ENCODE measurements at regions not wholly inside any gene's neighbourhood (a gene's known extent, or its start where the extent isn't known, plus 50 kb on each side); places are given as distances from the start of the nearest gene placed in this dataset.
"Not testable (repeated sequence)": the region's sequence is repeated elsewhere in the genome, so short reads cannot be mapped to it uniquely, and the experiment has no call there.

DNA sequence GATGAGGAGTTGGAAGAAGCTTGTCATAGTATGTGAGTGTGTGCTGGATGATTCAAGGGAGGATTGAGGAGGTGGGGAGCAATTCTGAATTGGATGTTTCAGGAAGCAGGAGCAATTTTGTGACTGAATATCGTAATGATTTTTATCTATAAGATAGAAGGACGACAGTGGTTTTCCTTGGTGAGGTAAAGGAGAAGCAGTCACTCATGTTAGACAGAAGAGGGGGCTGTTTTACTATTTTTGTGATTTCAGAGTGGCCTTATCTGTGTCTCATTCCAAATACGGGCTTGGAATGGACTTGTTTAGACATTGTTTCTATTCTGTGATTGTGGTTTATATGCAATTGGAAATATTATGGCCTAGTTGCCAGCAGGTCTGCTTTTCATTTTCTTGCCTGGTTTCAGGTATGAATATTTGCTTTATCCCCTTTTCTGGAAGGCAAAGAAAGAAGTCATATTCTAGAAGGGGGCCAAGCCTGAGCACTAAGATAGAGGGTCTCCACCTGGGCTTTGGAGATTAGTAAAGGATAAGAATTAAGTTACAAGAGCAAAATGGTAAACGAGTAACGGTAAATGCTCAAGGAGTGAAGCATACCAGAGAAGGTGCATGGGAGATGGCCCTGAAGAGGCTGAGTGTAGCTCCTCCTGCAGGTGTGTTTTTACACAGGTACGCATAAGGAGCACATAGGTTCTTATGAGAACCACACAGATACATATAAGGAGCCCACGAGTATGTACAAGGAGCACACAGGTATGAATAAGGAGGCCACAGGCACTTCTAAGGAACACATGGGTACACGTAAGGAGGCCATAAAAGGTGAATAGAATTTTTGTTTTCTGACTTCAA lies 124.6 kb upstream of the KCNAB1 start:
- DNase-seq (ENCODE audit: low read depth), result peak; percentile 60

DNA sequence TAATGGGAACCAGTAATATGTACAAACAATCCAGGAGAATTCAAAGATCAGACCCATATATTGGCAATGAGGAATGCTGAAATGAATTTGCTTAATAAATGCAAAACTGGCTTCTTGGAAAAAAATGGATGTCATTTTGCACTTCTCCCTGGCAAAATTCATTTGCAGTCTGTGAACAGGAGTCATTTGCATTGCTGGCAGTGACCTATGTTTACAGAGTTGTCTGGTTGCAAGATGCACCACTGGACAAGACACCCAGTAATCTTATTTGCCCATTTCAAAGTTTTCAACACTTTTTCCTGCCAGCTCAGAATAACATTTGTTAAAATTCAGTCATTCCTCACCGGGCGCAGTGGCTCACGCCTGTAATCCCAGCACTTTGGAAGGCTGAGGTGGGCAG lies 123.5 kb upstream of the KCNAB1 start:
- DNase-seq (ENCODE audit: low read depth), result no peak

DNA sequence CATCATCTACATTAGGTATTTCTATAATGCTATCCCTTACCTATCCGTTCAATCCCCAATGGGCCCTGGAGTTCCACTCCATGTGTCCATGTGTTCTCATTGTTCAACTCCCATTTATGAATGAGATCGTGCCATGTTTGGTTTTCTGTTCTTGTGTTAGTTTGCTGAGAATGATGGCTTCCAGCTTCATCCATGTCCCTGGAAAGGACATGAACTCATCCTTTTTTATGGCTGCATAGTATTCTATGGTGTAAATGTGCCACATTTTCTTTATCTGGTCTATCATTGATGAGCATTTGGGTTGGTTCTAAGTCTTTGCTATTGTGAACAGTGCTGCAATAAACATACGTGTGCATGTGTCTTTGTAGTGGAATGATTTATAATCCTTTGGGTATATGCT lies 122.2 kb upstream of the KCNAB1 start:
- not testable (repeated sequence) for DNase-seq (ENCODE audit: low read depth)

DNA sequence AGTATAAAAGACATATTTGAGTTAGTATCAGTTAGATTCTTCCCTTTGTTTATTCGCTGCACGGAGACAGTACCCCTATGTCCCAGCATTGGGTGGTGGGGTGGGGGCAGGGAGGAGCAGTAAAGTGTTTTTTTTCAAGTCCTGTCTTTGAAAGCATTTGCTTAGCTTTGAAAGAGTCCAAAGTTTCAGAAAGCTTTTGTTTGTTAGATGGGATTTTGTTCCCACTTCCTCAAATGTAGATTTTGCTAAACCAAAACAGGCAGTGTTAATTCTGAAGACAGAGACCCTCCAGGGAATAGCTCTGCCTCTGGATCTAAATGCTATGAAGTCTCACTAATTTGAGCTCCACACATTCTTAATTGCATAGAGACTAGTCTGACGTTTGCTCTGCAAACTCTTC lies 114.6 kb upstream of the KCNAB1 start:
- no peak for DNase-seq (ENCODE audit: low read depth)

DNA sequence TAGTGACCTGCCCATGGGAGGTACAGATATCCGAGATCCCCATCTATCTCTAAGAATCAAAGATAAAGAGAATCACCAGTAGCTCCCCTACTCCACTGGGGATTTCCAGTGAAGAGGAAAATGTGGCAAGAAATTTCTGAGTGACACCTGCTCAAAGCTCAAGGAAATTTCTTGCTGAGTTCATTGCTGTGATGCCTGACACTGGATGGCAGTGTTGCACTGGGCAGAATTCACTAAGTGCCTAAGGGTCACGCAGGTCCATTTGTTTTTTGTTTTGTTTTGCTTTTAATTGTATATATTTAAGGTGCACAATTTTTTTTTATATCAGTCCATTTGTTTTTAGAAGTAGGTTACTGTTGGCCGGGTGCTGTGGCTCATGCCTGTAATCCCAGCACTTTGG lies 109.5 kb upstream of the KCNAB1 start:
- peak; percentile 11 for DNase-seq (ENCODE audit: low read depth)

DNA sequence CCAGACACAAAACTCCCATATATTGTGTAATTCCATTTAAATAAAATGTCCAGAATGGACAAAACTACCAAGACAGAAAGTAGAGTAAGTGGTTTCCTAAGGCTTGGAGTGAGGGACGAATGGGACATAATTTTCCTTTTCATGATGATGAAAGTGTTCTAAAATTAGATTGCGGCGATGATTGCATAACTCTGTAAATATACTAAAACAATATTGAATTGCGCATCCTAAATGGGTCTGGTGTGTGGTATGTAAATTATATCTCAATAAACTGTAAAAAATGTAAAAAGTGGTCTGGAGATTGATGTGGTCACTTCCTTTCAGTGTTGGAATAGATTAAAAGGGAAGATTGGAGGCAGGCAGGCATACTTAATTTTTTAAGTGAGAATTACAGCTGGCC lies 105.9 kb upstream of the KCNAB1 start:
- no peak for DNase-seq (ENCODE audit: low read depth)

DNA sequence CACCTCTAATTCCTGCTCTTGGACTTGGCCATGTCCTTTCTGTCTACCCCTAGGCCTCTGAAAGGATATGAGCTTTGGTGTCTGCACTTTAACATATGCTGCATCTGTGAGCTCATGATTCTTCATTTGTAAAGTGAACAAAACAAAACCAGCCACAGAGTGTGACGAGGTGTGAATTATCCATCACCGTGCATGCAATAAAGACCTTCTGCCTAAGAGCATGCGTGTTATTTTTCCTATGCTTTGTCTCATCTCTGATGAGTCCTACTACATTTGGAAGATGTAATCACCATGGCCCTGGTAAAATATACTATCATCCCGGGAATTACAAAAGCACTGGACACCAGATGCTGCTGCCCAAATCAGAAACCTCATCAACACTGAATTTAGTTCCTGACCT lies 103.5 kb upstream of the KCNAB1 start:
- no peak for DNase-seq (ENCODE audit: low read depth)

DNA sequence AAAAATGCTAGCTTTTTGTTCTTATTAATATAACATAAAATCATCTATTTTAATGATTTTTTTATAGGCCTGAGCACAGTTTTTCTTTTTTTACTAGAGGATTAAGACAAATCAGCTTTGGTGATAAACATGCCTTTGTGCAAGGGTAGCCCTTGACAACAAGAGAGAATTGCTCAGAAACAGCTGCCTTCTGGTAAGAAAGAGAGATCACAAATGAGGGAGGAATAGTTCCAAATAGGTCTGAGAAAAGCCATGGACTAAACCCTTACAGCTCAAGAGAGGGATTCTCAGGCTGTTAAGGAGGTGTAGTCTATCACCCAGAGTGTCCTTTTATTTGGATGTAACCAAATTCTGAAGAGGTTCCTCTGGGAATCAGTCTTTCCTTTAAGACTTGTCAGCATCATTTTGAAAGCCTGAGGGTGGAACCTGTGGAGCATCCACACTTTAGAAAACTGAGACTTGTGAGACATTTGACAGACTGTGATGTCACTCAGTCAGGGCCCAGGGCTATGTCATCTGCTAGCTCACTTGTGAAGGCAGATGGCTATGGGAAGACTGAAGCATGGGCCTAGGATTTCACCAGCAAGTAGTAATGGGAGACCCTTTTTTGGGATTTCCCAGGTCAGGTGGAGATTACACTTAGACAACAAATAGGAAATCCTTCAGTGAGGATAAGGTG lies 102.9 kb upstream of the KCNAB1 start:
- DNase-seq (ENCODE audit: low read depth), result no peak

DNA sequence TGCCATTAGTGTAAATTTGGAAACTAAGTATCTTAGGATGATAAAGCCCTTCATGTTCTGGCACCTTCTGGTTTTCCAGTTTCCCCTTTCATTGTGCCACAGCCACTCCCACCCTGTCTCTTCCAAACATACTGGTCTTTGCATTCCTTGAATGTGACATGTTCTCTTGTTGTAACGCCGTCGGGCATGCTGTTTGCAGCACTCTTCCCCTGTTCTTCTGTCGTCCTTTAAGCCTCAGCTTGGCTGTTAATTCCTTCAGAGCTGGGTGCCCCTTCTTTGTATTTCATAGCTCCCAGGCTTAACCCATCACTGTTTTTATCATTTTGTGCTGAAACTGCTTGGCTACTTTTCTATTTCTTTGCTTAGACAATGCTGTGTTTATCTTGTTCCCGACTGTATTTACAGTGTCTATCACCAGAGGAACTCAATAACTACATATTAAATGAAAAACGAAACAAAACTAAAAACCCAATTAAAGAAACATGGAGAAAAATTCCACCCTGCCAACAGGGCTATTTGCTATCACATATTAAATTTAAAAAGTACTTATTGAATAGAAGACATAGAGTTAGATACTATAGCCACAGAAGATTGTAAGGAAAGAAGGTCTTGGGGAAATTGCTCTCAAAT lies 95.4 kb upstream of the KCNAB1 start:
- DNase-seq (ENCODE audit: low read depth), result no peak

DNA sequence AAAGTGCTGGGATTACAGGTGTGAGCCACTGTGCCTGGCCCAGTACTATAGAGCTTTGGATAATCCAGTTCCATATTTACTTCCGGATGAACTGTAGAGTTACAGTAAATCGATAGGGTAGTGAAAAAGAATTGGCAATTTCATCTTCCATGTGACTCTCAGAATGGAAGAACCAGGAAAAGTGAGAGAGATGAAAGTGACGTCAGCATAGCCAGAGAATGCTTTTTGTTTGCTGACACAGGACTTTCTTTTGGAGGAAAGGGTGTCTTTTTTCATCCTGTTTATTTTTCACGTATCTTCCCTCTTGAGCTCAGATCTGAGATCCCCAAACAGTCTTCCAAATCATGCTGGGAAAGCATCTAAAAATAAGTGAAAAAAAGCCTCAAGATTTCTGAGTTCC lies 91.2 kb upstream of the KCNAB1 start:
- DNase-seq (ENCODE audit: low read depth), result no peak

DNA sequence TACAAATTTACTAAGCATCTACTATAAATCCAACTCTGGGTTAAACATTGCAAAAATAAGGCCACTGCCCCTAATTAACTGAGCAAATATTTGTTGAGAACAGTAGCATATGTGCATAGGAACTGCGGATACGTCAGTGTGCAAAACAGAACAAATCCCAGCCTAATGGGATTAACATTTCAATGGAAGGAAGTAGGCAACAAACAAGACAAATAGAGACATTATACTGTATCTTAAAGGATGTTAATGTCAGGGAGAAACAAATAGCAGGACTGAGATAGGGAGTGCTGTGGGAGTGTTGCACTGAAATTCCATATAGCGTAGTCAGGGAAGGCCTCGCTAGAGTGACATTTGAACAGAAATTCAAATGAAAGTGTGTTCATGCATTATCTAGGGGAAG lies 89.7 kb upstream of the KCNAB1 start:
- DNase-seq (ENCODE audit: low read depth), result peak; percentile 32

DNA sequence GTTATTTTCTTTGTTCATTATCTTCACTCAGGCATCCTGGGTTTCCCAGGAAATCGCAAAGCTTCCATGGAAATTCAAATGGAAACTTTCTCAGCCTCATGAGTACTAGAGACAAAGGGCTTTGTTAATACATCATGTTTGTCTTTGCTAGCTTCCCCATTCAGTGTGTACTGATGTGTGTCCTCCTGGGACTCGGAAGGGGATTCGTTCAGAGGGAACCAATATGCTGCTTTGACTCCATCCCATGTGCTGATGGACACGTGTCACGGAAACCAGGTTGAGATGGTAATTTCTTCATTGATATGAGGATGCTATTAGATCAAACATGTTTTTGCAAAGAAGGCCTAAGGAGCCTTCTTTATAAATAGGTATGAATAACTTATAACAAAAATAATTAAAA lies 87.0 kb upstream of the KCNAB1 start:
- no peak for DNase-seq (ENCODE audit: low read depth)

DNA sequence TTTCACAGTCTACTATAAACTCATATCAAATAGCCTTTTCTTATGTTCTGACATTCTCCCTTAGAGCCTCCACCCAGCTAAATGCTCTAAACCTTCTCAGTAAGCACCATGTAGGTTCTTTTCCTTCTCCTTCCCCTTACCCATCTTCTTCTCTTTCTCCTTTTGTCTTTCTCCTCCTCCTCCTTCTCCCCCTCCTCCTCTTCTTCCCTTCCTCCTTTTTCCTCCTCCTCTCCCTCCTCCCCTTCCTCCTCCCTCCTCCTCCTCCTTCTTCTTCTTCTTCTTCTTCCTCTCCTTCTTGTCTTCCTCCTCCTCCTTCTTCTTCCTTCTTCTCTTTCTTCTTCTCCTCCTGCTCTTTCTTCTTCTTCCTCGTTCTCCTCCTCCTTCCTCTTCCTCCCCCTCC lies 85.2 kb upstream of the KCNAB1 start:
- no peak for DNase-seq (ENCODE audit: low read depth)

DNA sequence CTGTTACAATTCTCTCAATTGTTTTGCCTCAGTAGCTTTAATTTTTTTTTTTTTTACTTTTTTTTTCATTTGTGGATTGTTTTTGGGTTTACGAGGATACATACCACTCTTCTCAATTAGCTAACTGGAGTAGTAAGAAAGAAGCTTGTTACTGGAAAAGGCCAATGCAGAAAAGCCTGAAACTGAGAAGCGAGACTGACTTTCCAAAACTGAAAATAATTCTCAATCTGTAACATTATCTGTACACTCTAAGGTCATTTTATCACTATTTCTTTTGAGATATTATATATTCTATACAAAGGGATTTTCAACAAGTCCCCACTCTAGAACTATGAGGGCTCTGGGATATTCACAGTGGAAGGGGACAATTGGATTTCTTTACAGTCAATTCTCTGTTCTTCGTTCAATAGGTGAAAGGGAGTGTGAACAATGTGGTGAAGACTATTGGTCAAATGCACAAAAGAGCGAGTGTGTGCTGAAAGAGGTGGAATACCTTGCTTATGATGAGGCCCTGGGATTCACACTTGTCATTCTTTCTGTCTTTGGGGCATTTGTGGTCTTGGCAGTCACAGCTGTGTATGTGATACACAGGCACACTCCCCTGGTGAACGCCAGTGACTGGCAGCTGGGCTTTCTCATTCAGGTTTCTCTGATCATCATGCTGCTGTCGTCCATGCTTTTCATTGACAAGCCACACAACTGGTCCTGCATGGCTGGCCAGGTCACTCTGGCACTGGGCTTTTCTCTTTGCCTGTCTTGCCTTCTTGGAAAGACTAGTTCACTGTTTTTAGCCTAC lies 83.9 kb upstream of the KCNAB1 start:
- no peak for DNase-seq (ENCODE audit: low read depth)

DNA sequence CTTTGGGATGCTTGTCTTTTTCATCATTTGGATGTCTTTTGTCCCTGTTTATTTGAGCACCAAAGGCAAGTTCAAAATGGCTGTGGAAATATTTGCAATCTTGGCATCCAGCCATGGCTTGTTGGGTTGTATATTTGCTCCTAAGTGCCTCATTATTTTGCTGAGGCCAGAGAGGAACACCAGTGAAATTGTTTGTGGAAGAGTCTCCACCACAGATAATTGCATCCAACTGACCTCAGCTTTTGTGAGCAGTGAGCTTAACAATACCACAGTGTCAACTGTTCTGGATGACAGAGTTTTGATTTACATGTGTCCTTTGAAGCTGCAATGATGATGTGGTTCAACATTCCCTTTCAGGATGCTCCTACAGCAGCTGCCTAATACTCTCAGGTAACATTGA lies 83.0 kb upstream of the KCNAB1 start:
- no peak for DNase-seq (ENCODE audit: low read depth)

DNA sequence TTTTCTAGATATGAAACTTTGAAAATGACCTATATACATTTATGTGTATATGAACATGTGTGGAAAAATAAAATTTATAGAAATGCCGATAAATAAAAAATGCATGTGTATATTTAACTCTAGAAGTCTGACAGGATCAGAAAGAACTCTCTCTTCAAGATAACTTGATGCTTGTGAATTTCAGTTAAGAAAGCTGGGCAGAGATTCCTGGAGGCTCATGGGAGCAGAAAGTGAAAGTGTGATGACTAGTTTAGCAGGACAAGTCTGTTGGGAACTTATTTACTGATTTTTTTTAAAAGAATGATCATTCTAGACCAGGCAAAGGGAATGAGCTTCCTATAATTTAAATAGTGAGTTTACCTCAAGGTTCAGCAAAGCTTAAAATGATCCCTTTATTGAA lies 81.5 kb upstream of the KCNAB1 start:
- peak; percentile 15 for DNase-seq (ENCODE audit: low read depth)

DNA sequence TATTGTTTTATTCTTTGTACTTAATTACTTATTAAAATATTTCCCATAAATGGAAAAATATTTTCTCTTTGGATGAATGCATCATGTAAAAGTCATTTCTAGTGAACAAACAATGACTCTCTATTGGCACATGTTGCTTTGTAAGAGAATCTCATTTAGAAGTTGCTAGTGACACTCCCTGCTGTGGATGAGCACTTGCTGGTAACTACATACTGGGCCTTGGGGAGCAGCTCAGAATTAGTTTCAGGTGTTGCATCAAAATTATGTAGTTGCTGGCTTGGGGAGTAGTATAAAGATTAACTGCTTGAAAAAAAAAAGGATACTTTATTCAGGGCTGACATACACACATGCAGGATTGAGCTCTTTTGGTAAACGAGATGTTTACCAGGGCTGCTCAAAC lies 80.3 kb upstream of the KCNAB1 start:
- no peak for DNase-seq (ENCODE audit: low read depth)

DNA sequence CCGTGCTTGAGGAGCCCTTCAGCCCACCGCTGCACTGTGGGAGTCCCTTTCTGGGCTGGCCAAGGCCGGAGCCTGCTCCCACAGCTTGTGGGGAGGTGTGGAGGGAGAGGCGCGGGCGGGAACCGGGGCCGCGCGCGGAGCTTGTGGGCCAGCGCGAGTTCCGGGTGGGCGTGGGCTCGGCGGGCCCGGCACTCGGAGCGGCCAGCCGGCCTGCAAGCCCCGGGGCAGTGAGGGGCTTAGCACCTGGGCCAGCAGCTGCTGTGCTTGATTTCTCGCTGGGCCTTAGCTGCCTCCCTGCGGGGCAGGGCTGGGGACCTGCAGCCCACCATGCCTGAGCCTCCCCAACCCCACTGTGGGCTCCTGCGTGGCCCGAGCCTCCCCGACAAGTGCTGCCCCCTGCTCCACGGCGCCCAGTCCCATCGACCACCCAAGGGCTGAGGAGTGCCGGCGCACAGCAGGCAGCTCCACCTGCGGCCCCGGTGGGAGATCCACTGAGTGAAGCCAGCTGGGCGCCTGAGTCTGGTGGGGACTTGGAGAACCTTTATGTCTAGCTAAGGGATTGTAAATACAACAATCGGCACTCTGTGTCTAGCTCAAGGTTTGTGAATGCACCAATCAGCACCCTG lies 79.0 kb upstream of the KCNAB1 start:
- not testable (repeated sequence) for DNase-seq (ENCODE audit: low read depth)

DNA sequence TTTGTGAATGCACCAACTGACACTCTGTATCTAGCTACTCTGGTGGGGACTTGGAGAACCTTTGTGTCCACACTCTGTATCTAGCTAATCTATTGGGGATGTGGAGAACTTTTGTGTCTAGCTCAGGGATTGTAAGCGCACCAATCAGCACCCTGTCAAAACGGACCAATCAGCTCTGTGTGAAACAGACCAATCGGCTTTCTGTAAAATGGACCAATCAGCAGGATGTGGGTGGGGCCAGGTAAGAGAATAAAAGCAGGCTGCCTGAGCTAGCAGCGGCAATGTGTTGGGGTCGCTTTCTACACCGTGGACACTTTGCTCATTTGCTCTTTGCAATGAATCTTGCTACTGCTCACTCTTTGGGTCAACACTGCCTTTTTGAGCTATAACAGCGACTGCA lies 78.5 kb upstream of the KCNAB1 start:
- DNase-seq (ENCODE audit: low read depth), result not testable (repeated sequence)

DNA sequence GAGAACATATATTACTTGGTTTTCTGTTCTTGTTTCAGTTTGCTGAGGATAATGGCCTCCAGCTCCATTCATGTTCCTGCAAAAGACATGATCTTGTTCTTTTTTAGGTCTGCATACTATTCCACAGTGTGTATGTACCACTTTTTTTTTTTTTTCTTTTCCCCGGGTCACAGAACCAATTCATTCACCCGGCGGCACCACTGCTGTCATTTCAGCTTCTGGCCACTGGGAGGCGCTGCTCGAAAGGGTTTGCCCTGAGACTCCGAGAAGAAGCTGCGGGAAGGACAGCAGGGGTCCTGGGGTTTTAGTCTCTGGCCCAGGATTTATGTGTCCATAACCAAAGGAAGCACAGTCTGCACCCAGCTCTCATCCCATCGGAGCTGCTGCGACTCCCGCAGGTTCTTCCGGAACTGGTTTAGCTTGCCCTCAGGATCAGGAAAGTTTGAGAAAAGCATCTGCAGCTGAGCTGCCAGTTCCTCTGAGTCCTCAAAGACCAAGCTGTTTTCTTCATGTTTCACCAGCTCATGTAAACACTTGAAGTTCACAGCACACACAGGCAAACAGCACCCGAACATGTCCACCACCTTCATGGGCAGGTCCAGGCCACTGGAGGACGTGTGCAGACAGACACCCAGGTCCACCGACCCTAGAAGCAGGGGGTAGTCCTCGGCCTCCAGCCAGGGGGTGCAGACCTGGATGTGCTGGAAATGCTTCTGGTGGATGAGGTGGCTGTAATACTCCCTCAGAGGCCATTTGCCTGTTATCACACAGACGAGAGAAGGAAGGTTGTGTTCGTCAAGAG lies 76.3 kb upstream of the KCNAB1 start:
- peak; percentile 3 for DNase-seq (ENCODE audit: low read depth)

DNA sequence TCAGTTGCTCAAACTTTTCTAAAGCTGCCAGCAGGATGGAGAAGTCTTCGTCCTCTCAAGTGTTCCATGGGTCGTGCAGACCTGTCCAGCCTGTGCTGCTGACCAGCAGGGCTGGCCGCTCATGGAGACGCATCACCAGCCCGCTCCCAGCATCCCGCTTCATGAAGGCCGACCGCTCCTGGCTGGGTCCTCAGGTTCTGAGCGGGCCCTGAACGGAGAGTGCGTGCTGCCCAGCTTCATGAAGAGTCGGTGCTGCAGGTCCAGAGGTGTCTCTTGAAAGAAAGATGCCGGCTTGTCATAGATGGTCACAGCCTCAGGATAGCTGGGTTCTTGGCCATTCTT lies 75.8 kb upstream of the KCNAB1 start:
- DNase-seq (ENCODE audit: low read depth), result no peak
